Loucy (cell line): ENCODE measurements at regions not wholly inside any gene's neighbourhood (a gene's known extent, or its start where the extent isn't known, plus 50 kb on each side); places are given as distances from the start of the nearest gene placed in this dataset.

Experiments
- CTCF ChIP-seq: fragments of 200-600 bp; sonication (generic); conservative IDR thresholded peaks from 2 replicates; pipeline ENCODE4 v1.5.1; 2014; ENCODE audit warnings: mild to moderate bottlenecking, antibody characterized with exemption, low read length
- EZH2phosphoT487 ChIP-seq: fragments of 200-600 bp; IDR thresholded peaks from 2 replicates; pipeline ENCODE4 v1.6.1; 2018; ENCODE audit warnings: antibody characterized with exemption, mild to moderate bottlenecking, moderate library complexity, borderline replicate concordance

GRCh38 chr20:40786336-40786735 is 97.3 kb upstream of the MAFB start:
- TF ChIP-seq CTCF (no peak), EZH2phosphoT487 (no peak)
